HG02870 (cell line): ENCODE measurements at regions not wholly inside any gene's neighbourhood (a gene's known extent, or its start where the extent isn't known, plus 50 kb on each side); places are given as distances from the start of the nearest gene placed in this dataset.
A peak's percentile ranks its signal among the peaks of the same experiment; 100 is the strongest.

ENCODE experiments used
- ATAC-seq: cut with Tn5 transposase; IDR thresholded peaks from one replicate; pipeline ENCODE4 v1.9.1; 2021; ENCODE audit warnings: mild to moderate bottlenecking, moderate library complexity; ENCODE audit not compliant: unreplicated experiment

- no peak for ATAC-seq
These were observed 103.4 kb downstream of the DDIT4L start for GRCh38 chr4:100086766-100087431.

GRCh38 chr4:100084892-100085291 lies 105.4 kb downstream of the DDIT4L start:
- ATAC-seq: no peak

- peak; percentile 44 for ATAC-seq
These were observed 107.0 kb downstream of the DDIT4L start for GRCh38 chr4:100083289-100083688.

GRCh38 chr4:100082852-100083251 lies 107.4 kb downstream of the DDIT4L start:
- ATAC-seq: peak; percentile 45

- ATAC-seq: no peak
These were observed 108.8 kb downstream of the DDIT4L start for GRCh38 chr4:100081491-100081890.

GRCh38 chr4:100079264-100079663 lies 111.0 kb downstream of the DDIT4L start:
- no peak for ATAC-seq

- ATAC-seq: no peak
These were observed 113.5 kb downstream of the DDIT4L start for GRCh38 chr4:100076753-100077152.

- ATAC-seq: no peak
These were observed 114.6 kb downstream of the DDIT4L start for GRCh38 chr4:100075486-100076270.

- ATAC-seq: no peak
These were observed 115.2 kb downstream of the DDIT4L start for GRCh38 chr4:100075056-100075455.

GRCh38 chr4:100071506-100071905 lies 118.8 kb downstream of the DDIT4L start:
- no peak for ATAC-seq

GRCh38 chr4:100070868-100071267 lies 119.4 kb downstream of the DDIT4L start:
- no peak for ATAC-seq

GRCh38 chr4:100069207-100069606 lies 119.1 kb upstream of the H2AZ1 start:
- ATAC-seq: no peak

GRCh38 chr4:100067255-100067654 lies 117.2 kb upstream of the H2AZ1 start:
- no peak for ATAC-seq

GRCh38 chr4:100063355-100063754 lies 113.3 kb upstream of the H2AZ1 start:
- ATAC-seq: no peak

- no peak for ATAC-seq
These were observed 112.8 kb upstream of the H2AZ1 start for GRCh38 chr4:100062921-100063320.

- ATAC-seq: no peak
These were observed 111.8 kb upstream of the H2AZ1 start for GRCh38 chr4:100061835-100062234.

GRCh38 chr4:100060765-100061416 lies 110.8 kb upstream of the H2AZ1 start:
- peak; percentile 96 for ATAC-seq

- no peak for ATAC-seq
These were observed 109.4 kb upstream of the H2AZ1 start for GRCh38 chr4:100059467-100059866.

- no peak for ATAC-seq
These were observed 106.6 kb upstream of the H2AZ1 start for GRCh38 chr4:100056701-100057100.

GRCh38 chr4:100054071-100054470 lies 104.0 kb upstream of the H2AZ1 start:
- ATAC-seq: no peak

GRCh38 chr4:100049872-100050271 lies 99.8 kb upstream of the H2AZ1 start:
- no peak for ATAC-seq

- ATAC-seq: no peak
These were observed 92.6 kb upstream of the H2AZ1 start for GRCh38 chr4:100042711-100043110.
